Cardiac septum (tissue), 1 donor: ENCODE measurements at regions not wholly inside any gene's neighbourhood (a gene's known extent, or its start where the extent isn't known, plus 50 kb on each side); places are given as distances from the start of the nearest gene placed in this dataset.
"Not testable (repeated sequence)": the region's sequence is repeated elsewhere in the genome, so short reads cannot be mapped to it uniquely, and the experiment has no call there.

Experiments used
- DNase-seq: peaks from one replicate; pipeline ENCODE4 v3.0.0-alpha.2; 2020; ENCODE audit warnings: low spot score
- intact Hi-C: fragments of 100-400 bp; cut with DNase I; formaldehyde crosslinking; loops from one replicate; pipeline ENCODE4 v1.14.0; 2022
- donor health status: DM: no; HTN: no; CAD: no.

GRCh38 chr2:48173141-48173540, 141.3 kb upstream of the FOXN2 start:
- no peak for DNase-seq
- intact Hi-C loops, result no loop called here

DNA sequence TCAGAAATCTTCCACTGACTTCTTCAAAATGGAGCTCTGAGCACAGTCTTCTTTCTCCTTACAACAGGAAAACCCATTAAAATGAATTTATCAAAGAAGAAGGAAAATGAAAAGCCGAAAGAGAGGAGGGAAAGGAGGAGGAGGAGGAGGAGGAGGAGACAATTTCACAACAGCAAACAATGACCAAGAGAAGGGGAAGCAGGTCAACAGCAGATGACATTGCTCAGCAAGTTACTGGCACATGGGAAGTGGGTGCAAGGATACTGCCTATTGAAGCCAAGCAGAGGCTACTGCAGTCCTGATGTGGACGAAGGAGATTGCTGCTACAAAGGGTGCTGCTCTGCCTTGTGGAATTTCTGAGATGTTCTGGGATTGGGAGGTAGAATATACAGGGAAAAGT, 140.0 kb upstream of the FOXN2 start:
- DNase-seq, result no peak
- intact Hi-C loops, result no loop called here

DNA sequence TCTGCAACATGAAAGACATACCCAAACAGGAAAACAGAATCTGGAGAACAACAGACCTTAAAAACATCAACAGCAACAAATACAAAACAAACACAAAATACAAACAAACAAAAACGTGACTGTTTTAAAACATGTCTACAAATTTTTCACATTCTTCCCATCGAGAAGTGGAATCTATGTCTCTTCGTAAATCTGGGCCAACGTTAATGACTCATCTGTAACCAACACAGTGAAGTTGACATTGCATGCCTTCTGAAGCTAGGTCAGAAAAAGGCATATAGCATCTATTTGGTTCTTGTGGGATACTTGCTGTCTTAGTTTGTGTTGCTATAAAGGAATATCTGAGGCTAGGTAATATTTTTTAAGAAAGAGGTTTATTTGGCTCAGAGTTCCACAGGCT, 139.2 kb upstream of the FOXN2 start:
- no peak for DNase-seq
- intact Hi-C loops, result no loop called here

GRCh38 chr2:48175656-48176055, 138.8 kb upstream of the FOXN2 start:
- DNase-seq, result no peak
- intact Hi-C loops, result no loop called here

GRCh38 chr2:48176876-48177275, 137.6 kb upstream of the FOXN2 start:
- intact Hi-C loops, result no loop called here
- no peak for DNase-seq

- intact Hi-C loops, result no loop called here
These were observed 135.9 kb upstream of the FOXN2 start for GRCh38 chr2:48178611-48179010.

DNA sequence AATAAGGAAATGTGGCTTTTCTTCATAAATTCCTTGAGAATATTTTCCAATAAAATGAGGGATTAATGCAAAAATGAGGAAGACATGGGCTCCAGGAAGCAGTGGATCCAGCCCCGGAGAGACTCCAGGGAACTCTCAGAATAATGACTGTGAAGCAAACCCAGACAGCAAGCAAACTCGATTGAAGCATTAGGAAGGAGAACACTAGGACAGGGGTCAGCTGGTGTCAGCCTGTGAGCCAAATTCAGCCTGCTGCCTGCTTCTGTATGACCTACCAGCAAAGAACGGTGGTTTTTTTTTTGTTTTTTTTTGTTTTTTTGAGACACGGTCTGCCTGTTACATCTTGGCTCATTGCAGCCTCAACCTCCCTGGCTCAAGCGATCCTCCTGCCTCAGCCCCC, 133.9 kb upstream of the FOXN2 start:
- DNase-seq, result no peak
- intact Hi-C loops, result no loop called here

More at GRCh38 chr2:48178611-48179010, 135.9 kb upstream of the FOXN2 start:
- DNase-seq, result no peak

- intact Hi-C loops, result no loop called here
- no peak for DNase-seq
These were observed 131.2 kb upstream of the FOXN2 start for GRCh38 chr2:48183276-48183675.

DNA sequence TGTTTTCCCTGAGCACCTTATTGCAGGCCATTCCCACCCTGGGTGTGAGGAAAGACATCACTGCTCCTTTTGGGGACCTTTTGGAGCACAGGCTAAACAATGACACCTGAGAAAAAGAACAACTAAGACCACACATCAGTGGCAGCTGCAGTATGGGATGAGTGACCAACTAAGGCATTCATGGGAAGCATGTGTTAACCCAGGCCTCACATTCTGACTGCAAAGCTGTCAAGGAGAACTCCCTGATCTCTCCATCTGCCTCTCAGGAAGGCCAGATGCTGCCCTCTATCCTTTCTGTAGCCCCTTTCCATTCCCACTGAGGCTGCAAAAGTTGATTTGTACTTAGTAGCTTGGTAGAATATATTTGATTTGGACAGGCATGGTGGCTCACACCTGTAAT, 130.5 kb upstream of the FOXN2 start:
- intact Hi-C loops, result no loop called here
- no peak for DNase-seq

DNA sequence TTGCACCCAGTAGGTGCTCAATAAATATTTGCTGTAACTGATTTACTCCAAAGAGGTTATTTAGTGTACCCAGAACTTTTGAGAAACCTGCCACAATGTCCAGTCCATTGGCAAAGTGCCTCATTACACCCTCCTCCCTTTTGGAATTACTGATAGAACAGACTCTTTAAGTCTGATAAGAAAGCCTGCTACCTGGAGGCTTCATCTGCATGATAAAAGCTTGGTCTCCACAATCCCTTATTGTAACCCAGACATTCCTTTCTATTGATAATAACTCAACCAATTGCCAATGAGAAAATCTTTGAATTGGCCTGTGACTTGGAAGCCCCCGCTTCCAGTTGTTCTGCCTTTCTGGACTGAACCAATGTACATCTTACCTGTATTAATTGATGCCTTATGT, 127.0 kb upstream of the FOXN2 start:
- no peak for DNase-seq
- intact Hi-C loops, result no loop called here

- intact Hi-C loops, result no loop called here
- no peak for DNase-seq
These were observed 124.8 kb upstream of the FOXN2 start for GRCh38 chr2:48189552-48190228.

DNA sequence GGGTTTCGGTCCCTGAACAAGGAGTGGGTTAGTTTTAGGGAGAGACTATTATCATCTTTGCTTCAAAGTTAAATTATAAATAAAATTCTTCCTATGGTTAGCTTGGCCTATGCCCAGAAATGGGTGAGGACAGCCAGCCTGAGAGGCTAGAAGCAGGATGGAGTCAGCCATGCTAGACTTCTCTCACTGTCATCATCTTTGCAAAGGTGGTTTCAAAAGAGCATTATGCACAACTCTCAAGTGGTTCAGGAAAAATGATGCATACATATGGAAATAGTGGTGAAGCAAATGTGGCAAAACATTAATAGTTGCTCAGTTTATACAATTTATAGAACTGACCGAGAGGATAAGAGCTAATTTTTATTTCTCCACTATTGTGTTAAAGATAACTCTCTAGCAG, 124.3 kb upstream of the FOXN2 start:
- no peak for DNase-seq
- intact Hi-C loops, result no loop called here

GRCh38 chr2:48194641-48195040, 119.8 kb upstream of the FOXN2 start:
- DNase-seq, result no peak
- intact Hi-C loops, result no loop called here

- intact Hi-C loops, result no loop called here
- DNase-seq, result no peak
These were observed 119.3 kb upstream of the FOXN2 start for GRCh38 chr2:48195169-48195568.

DNA sequence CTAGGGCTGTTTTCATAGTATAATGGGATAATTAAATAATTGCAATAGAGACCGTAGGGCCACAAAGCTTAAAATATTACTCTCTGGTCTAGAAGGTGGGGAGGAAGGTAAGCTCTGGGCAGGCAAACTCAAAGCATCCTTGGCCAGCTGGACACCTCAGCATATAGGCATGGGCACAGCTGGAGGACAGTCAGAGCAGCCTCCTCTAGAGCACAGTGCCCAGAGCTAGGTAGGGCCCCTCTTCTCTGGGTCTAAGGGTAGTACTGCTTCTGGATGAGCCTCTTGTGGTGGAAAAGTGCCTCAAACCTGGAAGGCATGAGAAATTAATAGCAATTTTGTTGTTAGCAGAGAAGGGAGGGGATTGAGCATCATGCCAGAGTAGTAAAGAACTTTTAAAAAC, 116.9 kb upstream of the FOXN2 start:
- intact Hi-C loops, result no loop called here
- DNase-seq, result no peak

DNA sequence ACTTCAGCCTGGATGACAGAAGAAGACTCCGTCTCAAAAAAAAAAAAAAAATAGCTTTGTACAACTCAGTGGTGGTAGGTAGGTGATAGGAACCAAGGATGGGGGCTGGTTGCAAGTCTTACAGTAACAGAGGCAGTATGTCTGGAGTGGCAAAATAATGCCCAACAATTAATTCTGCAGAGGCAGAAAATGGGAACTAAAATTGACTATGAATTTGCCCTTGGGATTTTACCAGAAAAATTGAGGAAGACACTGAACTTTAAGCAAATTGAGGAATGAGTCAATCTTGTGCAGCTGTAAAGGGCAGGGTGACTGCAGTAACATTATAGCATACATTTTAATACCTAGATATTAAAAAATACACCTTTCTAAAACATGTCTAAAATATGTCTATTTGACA, 116.1 kb upstream of the FOXN2 start:
- DNase-seq, result no peak
- intact Hi-C loops, result no loop called here

DNA sequence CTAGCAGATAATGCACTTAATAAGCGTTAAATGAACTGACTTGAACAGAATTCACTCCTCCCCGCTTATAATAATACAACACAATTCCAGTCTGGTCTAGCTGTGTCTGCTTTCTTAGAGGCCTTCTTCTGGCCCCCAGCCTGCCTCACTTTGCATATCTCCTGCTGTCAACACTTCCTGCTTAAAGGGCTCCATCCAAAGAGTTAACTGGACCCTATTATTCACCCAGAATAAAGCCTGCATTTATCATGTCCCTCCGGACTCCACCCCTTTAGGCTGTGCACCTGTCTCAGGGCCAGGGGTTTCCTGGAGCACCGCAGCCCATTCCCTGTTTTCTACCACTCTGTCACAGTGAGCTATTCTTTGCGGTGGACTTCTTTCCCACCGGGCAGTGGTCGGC, 115.4 kb upstream of the FOXN2 start:
- DNase-seq, result no peak
- intact Hi-C loops, result no loop called here

DNA sequence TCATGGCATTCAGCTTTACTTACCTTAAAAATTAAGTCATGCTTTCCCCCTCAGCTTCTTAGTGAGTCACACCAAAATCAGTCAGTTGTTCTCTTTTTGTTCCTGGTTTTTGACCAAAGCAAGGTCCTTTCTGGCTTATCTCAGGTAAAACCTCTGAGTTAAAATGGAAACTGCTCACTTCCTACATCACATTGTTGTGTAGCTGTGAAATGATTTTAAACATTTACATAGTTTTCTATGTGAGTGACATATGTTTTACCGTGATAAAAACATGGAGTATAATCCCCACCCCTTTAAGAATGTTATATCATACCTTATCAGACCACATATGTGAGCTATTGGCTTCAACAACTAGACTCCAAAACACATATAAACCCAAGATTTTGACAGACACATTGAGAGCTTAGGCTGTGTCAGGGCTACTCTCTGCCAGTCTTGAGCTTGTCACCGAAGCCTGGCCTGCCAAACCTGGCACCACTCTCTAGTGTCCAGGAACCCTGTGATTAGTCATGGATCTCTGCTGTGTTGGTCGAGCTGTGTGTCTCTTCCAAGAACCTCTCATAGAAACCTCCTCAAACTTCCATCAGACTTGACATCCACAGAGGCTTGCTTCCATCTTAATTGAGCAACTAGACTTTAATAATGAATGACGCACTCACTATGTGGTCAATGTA, 113.7 kb upstream of the FOXN2 start:
- intact Hi-C loops, result no loop called here
- DNase-seq, result no peak

GRCh38 chr2:48201435-48201834, 113.0 kb upstream of the FOXN2 start:
- DNase-seq, intact Hi-C loops: not testable (repeated sequence)

GRCh38 chr2:48202863-48203642, 111.4 kb upstream of the FOXN2 start:
- intact Hi-C loops, result no loop called here
- DNase-seq, result no peak

DNA sequence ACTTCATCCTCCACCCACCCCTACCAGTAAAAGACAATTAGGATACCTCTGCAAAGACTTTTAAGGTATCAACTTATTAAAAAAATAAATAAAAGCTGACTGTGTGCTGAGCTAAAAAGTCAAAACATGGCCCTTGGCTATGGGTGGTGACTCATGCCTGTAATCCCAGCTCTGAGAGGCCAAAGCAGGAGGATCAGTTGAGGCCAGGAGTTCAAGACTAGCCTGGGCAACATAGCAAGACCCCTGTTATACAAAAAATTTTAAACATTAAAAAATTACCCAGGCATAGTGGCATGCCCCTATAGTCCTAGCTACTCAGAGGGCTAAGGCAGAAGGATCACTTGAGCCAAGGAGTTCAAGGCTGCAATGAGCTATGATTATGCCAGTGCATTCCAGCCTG, 110.8 kb upstream of the FOXN2 start:
- intact Hi-C loops, result no loop called here
- no peak for DNase-seq
